ENCODE measurements at regions not wholly inside any gene's neighbourhood (a gene's known extent, or its start where the extent isn't known, plus 50 kb on each side); places are given as distances from the start of the nearest gene placed in this dataset.

DNA sequence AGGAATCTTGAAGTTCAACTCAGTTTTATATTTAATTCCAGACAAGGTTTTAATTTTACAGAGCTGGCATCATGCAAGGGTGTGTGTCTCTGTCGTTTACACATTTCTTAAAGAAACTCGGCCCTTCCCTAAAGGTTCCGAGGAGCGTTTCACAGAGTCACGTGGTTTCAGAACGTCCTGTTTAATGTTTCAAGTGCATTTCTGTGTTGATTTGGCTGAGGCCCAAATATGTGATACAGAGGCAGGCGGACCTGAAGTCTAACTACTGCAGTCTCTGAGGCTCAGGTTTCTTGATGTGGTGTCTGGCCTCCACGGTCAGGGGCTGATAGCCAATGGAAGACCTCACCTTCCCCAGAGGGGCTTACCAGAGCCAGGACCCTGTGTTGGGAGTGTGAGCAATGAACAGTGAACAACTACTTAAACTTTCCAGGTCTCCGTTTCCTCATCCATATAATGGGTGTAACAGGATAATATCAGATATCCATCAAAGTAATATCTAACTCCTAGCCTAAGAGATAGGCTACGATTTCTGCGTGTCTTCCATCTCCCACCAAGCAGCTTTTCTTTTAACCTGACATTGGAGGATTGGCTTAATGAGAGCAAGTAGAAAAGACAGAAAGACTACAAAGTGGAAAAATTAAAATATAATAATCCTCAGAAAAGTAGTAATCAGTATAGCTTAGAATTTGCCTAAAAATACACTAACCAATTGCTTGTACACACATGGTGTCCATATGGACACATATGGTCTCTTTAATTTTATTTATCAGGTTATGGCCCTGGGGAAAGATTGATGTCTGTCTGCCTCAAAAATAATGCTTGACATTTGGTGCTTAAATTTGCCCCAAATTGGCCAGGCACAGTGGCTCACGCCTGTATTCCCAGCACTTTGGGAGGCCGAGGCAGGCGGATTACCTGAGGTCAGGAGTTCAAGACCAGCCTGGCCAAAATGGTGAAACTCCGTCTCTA, 50.0 kb upstream of the TRIM2 start:
- TF ChIP-seq CTCF (IDR thresholded peaks at IDR 0.05) (no peak), POLR2A (IDR thresholded peaks at IDR 0.05) (no peak)

All from esophagus squamous epithelium (tissue), 4 donors.